GM23248 (cell line): ENCODE measurements at regions not wholly inside any gene's neighbourhood (a gene's known extent, or its start where the extent isn't known, plus 50 kb on each side); places are given as distances from the start of the nearest gene placed in this dataset.

Source experiments
- DNase-seq: peaks from one replicate; pipeline ENCODE4 v3.0.0-alpha.2; 2015
- H2AFZ ChIP-seq: fragments of 200-600 bp; sonication (generic); 2 replicates; pipeline ENCODE4 v1.6.1; 2016; ENCODE audit warnings: antibody characterized with exemption
- H3F3A ChIP-seq: fragments of 200-600 bp; sonication (generic); 2 replicates; pipeline ENCODE4 v1.6.1; 2016; ENCODE audit warnings: mild to moderate bottlenecking, antibody characterized with exemption, mixed run types; ENCODE audit not compliant: insufficient read depth
- H3K27ac ChIP-seq: fragments of 200-600 bp; sonication (generic); 2 replicates; pipeline ENCODE4 v1.5.1; 2016; ENCODE audit warnings: mild to moderate bottlenecking
- H3K27me3 ChIP-seq: fragments of 200-600 bp; sonication (generic); replicated peaks from 2 replicates; pipeline ENCODE4 v1.6.1; 2016; ENCODE audit warnings: mild to moderate bottlenecking; ENCODE audit not compliant: insufficient read depth
- H3K36me3 ChIP-seq: fragments of 200-600 bp; sonication (generic); 2 replicates; pipeline ENCODE4 v1.6.1; 2016; ENCODE audit warnings: low read depth, mild to moderate bottlenecking
- H3K4me1 ChIP-seq: fragments of 200-600 bp; sonication (generic); 2 replicates; pipeline ENCODE4 v1.6.1; 2016; ENCODE audit warnings: mild to moderate bottlenecking; ENCODE audit not compliant: insufficient read depth
- H3K4me2 ChIP-seq: fragments of 200-600 bp; sonication (generic); one replicate; pipeline ENCODE4 v1.6.1; 2016; ENCODE audit warnings: mild to moderate bottlenecking; ENCODE audit not compliant: unreplicated experiment
- H3K4me3 ChIP-seq: fragments of 200-600 bp; sonication (generic); 2 replicates; pipeline ENCODE4 v1.5.1; 2016; ENCODE audit warnings: mild to moderate bottlenecking
- H3K79me2 ChIP-seq: fragments of 200-600 bp; sonication (generic); 2 replicates; pipeline ENCODE4 v1.6.1; 2016; ENCODE audit warnings: mild to moderate bottlenecking; ENCODE audit not compliant: insufficient read depth
- H3K9ac ChIP-seq: fragments of 200-600 bp; sonication (generic); 2 replicates; pipeline ENCODE4 v1.6.1; 2016; ENCODE audit warnings: mild to moderate bottlenecking
- H3K9me2 ChIP-seq: fragments of 200-600 bp; sonication (generic); 2 replicates; pipeline ENCODE4 v1.6.1; 2016; ENCODE audit warnings: mixed run types, mild to moderate bottlenecking, moderate library complexity; ENCODE audit not compliant: insufficient read depth
- H3K9me3 ChIP-seq: fragments of 200-600 bp; sonication (generic); one replicate; pipeline ENCODE4 v1.6.1; 2017; ENCODE audit warnings: low read depth
- H4K20me1 ChIP-seq: fragments of 200-600 bp; sonication (generic); 2 replicates; pipeline ENCODE4 v1.6.0; 2016; ENCODE audit not compliant: insufficient read depth
- EZH2 ChIP-seq: fragments of 200-600 bp; sonication (generic); IDR thresholded peaks from 2 replicates; pipeline ENCODE4 v1.6.1; 2018; ENCODE audit warnings: antibody characterized with exemption, mild to moderate bottlenecking; ENCODE audit not compliant: insufficient read depth, poor library complexity, severe bottlenecking
- EZH2phosphoT487 ChIP-seq: fragments of 200-600 bp; sonication (generic); IDR thresholded peaks from 2 replicates; pipeline ENCODE4 v1.6.1; 2018; ENCODE audit warnings: antibody characterized with exemption, moderate library complexity, mild to moderate bottlenecking, low read depth; ENCODE audit not compliant: insufficient read depth
- WGBS, 2 experiments: methylation state at CpG; one replicate each; pipeline ENCODE4 v1.1.6; 2015 to 2017; ENCODE audit warnings: low lambda C conversion rate in 2 of 2, low coverage in 1 of 2; ENCODE audit errors: missing lambda C conversion rate in 2 of 2; 5-methylcytosine and 5-hydroxymethylcytosine counted together
- in situ Hi-C: fragments of 300-500 bp; cut with MboI; formaldehyde crosslinking; loops from 2 replicates; pipeline ENCODE4 v1.15.0; 2020

DNA sequence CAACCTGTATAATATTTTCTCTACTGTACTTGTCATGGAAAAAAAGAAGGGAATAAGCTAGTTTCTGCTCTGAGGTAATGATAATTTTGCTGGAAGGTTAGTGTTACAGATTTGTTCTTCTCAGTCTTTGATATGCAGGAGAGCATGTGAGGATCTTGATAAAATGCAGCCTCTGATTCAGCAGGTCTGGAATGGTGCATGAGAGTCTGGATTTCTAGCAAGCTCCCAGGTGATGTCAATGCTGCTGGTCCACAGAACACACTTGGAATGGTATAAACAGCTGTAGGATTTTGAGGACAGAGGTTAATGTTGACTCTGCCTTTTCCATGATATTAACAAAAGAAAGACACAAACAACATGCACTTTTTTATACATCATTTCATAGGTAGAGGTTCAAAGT lies 173.6 kb downstream of the NDFIP2 start:
- no peak overlapping the region for H3K27ac ChIP-seq
- no peak overlapping the region for H3K4me2 ChIP-seq
- no peaks in the 10 kb centered on the region for H3F3A ChIP-seq
- no peaks in the 10 kb centered on the region for H3K4me1 ChIP-seq
- TF ChIP-seq EZH2phosphoT487 (no peak), EZH2 (no peak)
- no peaks in the 10 kb centered on the region for H4K20me1 ChIP-seq
- no peaks in the 10 kb centered on the region for H3K79me2 ChIP-seq
- no peaks in the 10 kb centered on the region for H3K36me3 ChIP-seq
- no peak for DNase-seq
- H3K9me3 ChIP-seq: no peaks in the 10 kb centered on the region
- H3K9ac ChIP-seq: no peak overlapping the region
- no peak overlapping the region for H3K4me3 ChIP-seq
- in situ Hi-C loops: no loop called here
- peaks cover 3% of the 10 kb centered on the region; the same call in 1 of the 2 replicates for H3K27me3 ChIP-seq
- H3K9me2 ChIP-seq: no peaks in the 10 kb centered on the region
- no peak overlapping the region for H2AFZ ChIP-seq

DNA sequence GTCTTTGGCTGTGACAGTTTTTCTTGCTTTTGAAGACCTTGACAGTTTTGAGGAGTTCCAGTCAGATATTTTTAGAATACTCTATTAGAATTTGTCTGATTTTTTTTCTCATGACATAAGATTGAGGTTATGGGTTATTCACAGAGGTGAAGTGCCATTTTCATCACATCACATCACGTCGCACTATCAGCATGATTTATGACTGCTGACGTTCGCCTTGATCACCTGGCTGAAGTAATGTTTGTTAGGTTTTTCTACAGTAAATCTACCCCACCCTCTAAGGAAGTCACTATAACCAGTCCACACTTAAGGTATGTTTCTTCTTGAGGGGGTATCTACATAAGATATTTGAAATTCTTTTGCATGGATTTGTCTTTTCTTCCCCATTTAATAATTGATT lies 169.7 kb downstream of the NDFIP2 start:
- H3K4me2 ChIP-seq: no peak overlapping the region
- H3F3A ChIP-seq: no peaks in the 10 kb centered on the region
- WGBS, 2 experiments: 56 to 57% methylated on average over 4 of the region's 4 CpGs
- H3K79me2 ChIP-seq: no peaks in the 10 kb centered on the region
- no peaks in the 10 kb centered on the region for H3K9me2 ChIP-seq
- H3K4me1 ChIP-seq: no peaks in the 10 kb centered on the region
- in situ Hi-C loops: no loop called here
- no peak for DNase-seq
- no peak overlapping the region for H3K27ac ChIP-seq
- H3K36me3 ChIP-seq: no peaks in the 10 kb centered on the region
- H4K20me1 ChIP-seq: no peaks in the 10 kb centered on the region
- no peak overlapping the region for H3K4me3 ChIP-seq
- no peaks in the 10 kb centered on the region for H3K9me3 ChIP-seq
- TF ChIP-seq EZH2 (no peak), EZH2phosphoT487 (no peak)
- H2AFZ ChIP-seq: no peak overlapping the region
- H3K9ac ChIP-seq: no peak overlapping the region
- H3K27me3 ChIP-seq: peaks cover 6% of the 10 kb centered on the region; the same call in 1 of the 2 replicates

DNA sequence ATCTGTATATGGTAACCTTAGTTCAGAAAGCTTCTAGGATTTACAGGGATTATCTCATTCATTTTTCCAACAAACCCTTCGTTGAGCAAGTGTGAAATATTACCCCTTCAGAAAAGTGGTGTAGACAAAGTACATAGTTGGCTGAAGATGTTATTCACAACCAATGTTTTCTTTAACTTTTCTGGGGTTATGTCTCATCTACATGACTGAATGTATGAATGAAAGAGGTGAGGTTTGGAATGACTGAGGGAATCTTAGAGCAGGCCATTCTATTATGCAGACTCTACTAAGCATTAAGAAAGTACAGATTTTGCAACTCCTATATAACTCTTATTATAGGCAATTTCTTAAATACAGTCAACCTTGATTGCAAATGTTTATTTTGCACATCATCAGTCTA lies 167.2 kb downstream of the NDFIP2 start:
- Histone ChIP-seq H3K9ac (no peak overlapping the region), H3K79me2 (no peaks in the 10 kb centered on the region), H3F3A (no peaks in the 10 kb centered on the region), H3K4me1 (no peaks in the 10 kb centered on the region), H3K9me3 (no peaks in the 10 kb centered on the region), H3K27me3 (0 out of 2 replicates have a peak, but pooled peaks cover 3% of the 10 kb centered on the region), H3K27ac (no peak overlapping the region), H2AFZ (no peak overlapping the region), H4K20me1 (no peaks in the 10 kb centered on the region), H3K9me2 (no peaks in the 10 kb centered on the region), H3K36me3 (no peaks in the 10 kb centered on the region), H3K4me2 (no peak overlapping the region), H3K4me3 (no peak overlapping the region)
- TF ChIP-seq EZH2 (no peak), EZH2phosphoT487 (no peak)
- no peak for DNase-seq
- 17 to 18% methylated on average over 1 of the region's 1 CpG for WGBS, 2 experiments
- in situ Hi-C loops: no loop called here

DNA sequence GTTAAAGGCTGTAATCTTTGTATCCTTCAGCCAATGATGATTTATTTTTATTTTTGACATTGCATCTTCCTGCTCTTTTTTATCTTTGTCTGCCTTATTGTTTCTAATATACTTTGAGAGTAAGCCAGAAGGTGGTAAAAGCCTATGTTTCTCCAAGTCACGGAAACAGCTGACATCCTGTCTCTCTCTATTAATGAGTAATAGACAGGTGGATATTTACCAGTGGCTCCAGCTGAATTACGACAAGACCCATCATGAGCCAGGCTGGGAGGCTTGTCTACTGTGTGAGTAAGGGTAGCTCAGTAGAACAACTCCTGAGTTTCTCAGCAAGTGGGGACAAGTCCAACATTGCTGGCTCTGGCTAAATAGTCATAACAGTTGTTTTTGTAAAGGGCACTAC lies 166.6 kb downstream of the NDFIP2 start:
- TF ChIP-seq EZH2phosphoT487 (no peak), EZH2 (no peak)
- 50 to 68% methylated on average over 2 of the region's 2 CpGs for WGBS, 2 experiments
- no peaks in the 10 kb centered on the region for H4K20me1 ChIP-seq
- no peaks in the 10 kb centered on the region for H3K79me2 ChIP-seq
- no peaks in the 10 kb centered on the region for H3F3A ChIP-seq
- H3K4me2 ChIP-seq: no peak overlapping the region
- H3K9ac ChIP-seq: no peak overlapping the region
- no peaks in the 10 kb centered on the region for H3K36me3 ChIP-seq
- DNase-seq: no peak
- no peaks in the 10 kb centered on the region for H3K4me1 ChIP-seq
- in situ Hi-C loops: no loop called here
- no peaks in the 10 kb centered on the region for H3K9me3 ChIP-seq
- H3K4me3 ChIP-seq: no peak overlapping the region
- H2AFZ ChIP-seq: no peak overlapping the region
- H3K27me3 ChIP-seq: 0 out of 2 replicates have a peak, but pooled peaks cover 3% of the 10 kb centered on the region
- H3K9me2 ChIP-seq: no peaks in the 10 kb centered on the region
- no peak overlapping the region for H3K27ac ChIP-seq

DNA sequence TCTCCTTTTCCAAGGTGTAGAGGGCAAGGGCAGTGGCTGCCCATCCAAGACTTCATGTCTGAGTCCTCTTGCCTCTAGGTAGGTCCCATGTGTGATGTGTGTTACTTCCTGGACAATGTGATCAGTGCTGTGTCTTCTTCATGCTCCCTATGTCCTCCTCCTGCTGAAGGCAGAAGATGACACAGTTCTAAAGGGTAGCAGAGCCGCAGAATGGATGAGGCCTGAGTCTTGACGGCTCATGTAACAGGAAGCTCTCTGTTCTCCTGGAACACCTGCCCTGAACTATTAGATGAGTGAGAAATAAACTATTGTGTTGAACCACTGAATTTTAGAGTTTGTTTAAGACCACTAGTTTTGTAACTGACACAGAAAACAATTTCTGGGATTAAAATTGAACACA lies 165.9 kb downstream of the NDFIP2 start:
- Histone ChIP-seq H4K20me1 (no peaks in the 10 kb centered on the region), H2AFZ (no peak overlapping the region), H3K9me2 (no peaks in the 10 kb centered on the region), H3K9me3 (no peaks in the 10 kb centered on the region), H3K36me3 (no peaks in the 10 kb centered on the region), H3K4me3 (no peak overlapping the region), H3K4me2 (no peak overlapping the region), H3F3A (no peaks in the 10 kb centered on the region), H3K27ac (no peak overlapping the region), H3K4me1 (no peaks in the 10 kb centered on the region), H3K79me2 (no peaks in the 10 kb centered on the region), H3K9ac (no peak overlapping the region), H3K27me3 (0 out of 2 replicates have a peak, but pooled peaks cover 3% of the 10 kb centered on the region)
- DNase-seq: no peak
- TF ChIP-seq EZH2phosphoT487 (no peak), EZH2 (no peak)
- WGBS, 2 experiments: 49 to 51% methylated on average over 2 of the region's 2 CpGs
- in situ Hi-C loops: no loop called here
